ENCODE measurements at regions not wholly inside any gene's neighbourhood (a gene's known extent, or its start where the extent isn't known, plus 50 kb on each side); places are given as distances from the start of the nearest gene placed in this dataset.

GRCh38 chr5:125422342-125422741, 675.9 kb upstream of the ZNF608 start:
- no peak for TF ChIP-seq CTCF (conservative IDR thresholded peaks at IDR 0.05; ENCODE audit: control insufficient read depth, insufficient read depth, low read depth, low read length)
- no peak for DNase-seq (ENCODE audit: low read depth)
- H3K4me3 ChIP-seq (ENCODE audit: control insufficient read depth, low read depth, low read length), result no peak overlapping the region

- TF ChIP-seq CTCF (conservative IDR thresholded peaks at IDR 0.05; ENCODE audit: control insufficient read depth, insufficient read depth, low read depth, low read length), result no peak
- no peak for DNase-seq (ENCODE audit: low read depth)
- no peak overlapping the region for H3K4me3 ChIP-seq (ENCODE audit: control insufficient read depth, low read depth, low read length)
Observed at GRCh38 chr5:125424402-125425141, 678.1 kb upstream of the ZNF608 start.

- no peak for TF ChIP-seq CTCF (conservative IDR thresholded peaks at IDR 0.05; ENCODE audit: control insufficient read depth, insufficient read depth, low read depth, low read length)
- H3K4me3 ChIP-seq (ENCODE audit: control insufficient read depth, low read depth, low read length), result no peak overlapping the region
- DNase-seq (ENCODE audit: low read depth), result no peak
Observed at GRCh38 chr5:125429498-125429897, 683.1 kb upstream of the ZNF608 start.

GRCh38 chr5:125433457-125433856, 687.0 kb upstream of the ZNF608 start:
- no peak for TF ChIP-seq CTCF (conservative IDR thresholded peaks at IDR 0.05; ENCODE audit: control insufficient read depth, insufficient read depth, low read depth, low read length)
- DNase-seq (ENCODE audit: low read depth), result no peak
- H3K4me3 ChIP-seq (ENCODE audit: control insufficient read depth, low read depth, low read length), result no peak overlapping the region

GRCh38 chr5:125439243-125439642, 692.8 kb upstream of the ZNF608 start:
- TF ChIP-seq CTCF (conservative IDR thresholded peaks at IDR 0.05; ENCODE audit: control insufficient read depth, insufficient read depth, low read depth, low read length), result no peak
- no peak overlapping the region for H3K4me3 ChIP-seq (ENCODE audit: control insufficient read depth, low read depth, low read length)
- no peak for DNase-seq (ENCODE audit: low read depth)

GRCh38 chr5:125440905-125441304, 694.5 kb upstream of the ZNF608 start:
- no peak overlapping the region for H3K4me3 ChIP-seq (ENCODE audit: control insufficient read depth, low read depth, low read length)
- DNase-seq (ENCODE audit: low read depth), result no peak
- TF ChIP-seq CTCF (conservative IDR thresholded peaks at IDR 0.05; ENCODE audit: control insufficient read depth, insufficient read depth, low read depth, low read length), result no peak

Measured in fibroblast of mammary gland (primary cell).